ENCODE measurements at regions not wholly inside any gene's neighbourhood (a gene's known extent, or its start where the extent isn't known, plus 50 kb on each side); places are given as distances from the start of the nearest gene placed in this dataset.

DNA sequence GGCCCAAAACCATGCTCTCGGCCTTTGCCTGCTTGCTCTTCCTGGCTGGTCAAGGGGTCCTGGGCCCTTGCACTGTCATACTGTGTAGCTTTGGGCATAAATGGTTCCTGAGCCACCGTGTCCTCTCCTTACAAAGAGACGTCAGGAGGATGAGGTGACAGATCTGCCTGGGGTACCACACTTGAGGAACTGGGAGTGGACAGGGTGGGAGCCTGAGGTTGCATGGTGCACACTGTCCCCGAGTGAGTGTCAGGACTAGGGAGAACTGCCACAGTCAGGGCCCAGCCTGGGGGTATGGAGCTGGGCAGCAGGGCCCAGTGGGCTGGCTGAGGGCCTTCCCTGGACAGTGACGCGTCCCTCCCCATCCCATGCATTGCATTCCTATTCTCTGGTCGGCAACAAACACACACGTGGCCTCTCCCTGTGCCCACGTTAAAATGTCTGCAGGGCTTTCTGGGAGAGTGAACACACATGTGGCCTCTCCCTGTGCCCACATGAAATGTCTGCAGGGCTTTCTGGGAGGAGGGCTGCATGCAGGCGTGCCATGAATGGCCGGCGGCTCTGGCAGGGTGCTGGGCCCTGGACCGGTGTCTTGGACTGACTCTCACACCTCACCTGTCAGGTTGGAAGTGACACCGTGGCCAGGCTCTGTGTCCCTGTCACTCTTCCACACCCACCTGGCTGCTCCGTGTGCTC is 122.1 kb upstream of the COL5A1 start:
- TF ChIP-seq CTCF (IDR thresholded peaks at IDR 0.05) (no peak), POLR2A (IDR thresholded peaks at IDR 0.05) (no peak)

Measured in uterus (tissue), 2 donors.